ENCODE measurements at regions not wholly inside any gene's neighbourhood (a gene's known extent, or its start where the extent isn't known, plus 50 kb on each side); places are given as distances from the start of the nearest gene placed in this dataset.

GRCh38 chr9:85433046-85433445 lies 308.7 kb downstream of the AGTPBP1 start:
- H3K36me3 Mint-ChIP-seq (ENCODE audit: insufficient read depth, unreplicated experiment), result peaks cover 4% of the 10 kb centered on the region
- TF ChIP-seq CTCF (IDR thresholded peaks at IDR 0.05; ENCODE audit: unreplicated experiment), result no peak
- H3K4me3 Mint-ChIP-seq (ENCODE audit: unreplicated experiment), result no peak overlapping the region
- ChIA-PET POLR2A (no interaction called here), CTCF (interaction anchor here (1.4 kb wide), 1 partner anchor 177 kb away, joined by 10 read pairs; no protein-coding TSS in a partner anchor)
- BruUV-seq (replicated peaks), result no TSS peak
- H3K27me3 Mint-ChIP-seq (ENCODE audit: insufficient read depth, unreplicated experiment), result peaks cover 47% of the 10 kb centered on the region
- intact Hi-C loops (cut with micrococcal nuclease), result no loop called here
- no peaks in the 10 kb centered on the region for H3K4me1 Mint-ChIP-seq (ENCODE audit: insufficient read depth, unreplicated experiment)
- no peak for DNase-seq (ENCODE audit: unreplicated experiment)
- no peaks in the 10 kb centered on the region for H3K9me3 Mint-ChIP-seq (ENCODE audit: unreplicated experiment)
- H3K27ac Mint-ChIP-seq (ENCODE audit: low read depth, unreplicated experiment), result no peak overlapping the region

GRCh38 chr9:85432599-85432998 lies 309.2 kb downstream of the AGTPBP1 start:
- intact Hi-C loops (cut with micrococcal nuclease), result no loop called here
- CTCF ChIA-PET, result interaction anchor here (0.6 to 1.4 kb wide), 2 partner anchors 178 to 189 kb away, joined by 3 to 10 read pairs; no protein-coding TSS in a partner anchor

GRCh38 chr9:85431339-85432102 lies 310.2 kb downstream of the AGTPBP1 start:
- CTCF ChIA-PET, result interaction anchor here (0.6 to 1.4 kb wide), 5 partner anchors 179 to 1035 kb away, joined by 3 to 10 read pairs (median 4); no protein-coding TSS in a partner anchor
- no peaks in the 10 kb centered on the region for H3K4me1 Mint-ChIP-seq (ENCODE audit: insufficient read depth, unreplicated experiment)
- intact Hi-C loops (cut with micrococcal nuclease), result no loop called here
- POLR2A ChIA-PET, result no interaction called here
- H3K27ac Mint-ChIP-seq (ENCODE audit: low read depth, unreplicated experiment), result no peak overlapping the region
- peaks cover 4% of the 10 kb centered on the region for H3K36me3 Mint-ChIP-seq (ENCODE audit: insufficient read depth, unreplicated experiment)
- no TSS peak for BruUV-seq (replicated peaks)
- H3K9me3 Mint-ChIP-seq (ENCODE audit: unreplicated experiment), result no peaks in the 10 kb centered on the region
- no peak overlapping the region for H3K4me3 Mint-ChIP-seq (ENCODE audit: unreplicated experiment)
- H3K27me3 Mint-ChIP-seq (ENCODE audit: insufficient read depth, unreplicated experiment), result peaks cover 42% of the 10 kb centered on the region
- TF ChIP-seq CTCF (IDR thresholded peaks at IDR 0.05; ENCODE audit: unreplicated experiment), result no peak
- peak; percentile 13 for DNase-seq (ENCODE audit: unreplicated experiment)

More at GRCh38 chr9:85432599-85432998, 309.2 kb downstream of the AGTPBP1 start:
- Mint-ChIP-seq H3K36me3 (ENCODE audit: insufficient read depth, unreplicated experiment) (peaks cover 4% of the 10 kb centered on the region), H3K4me3 (ENCODE audit: unreplicated experiment) (no peak overlapping the region), H3K9me3 (ENCODE audit: unreplicated experiment) (no peaks in the 10 kb centered on the region), H3K27me3 (ENCODE audit: insufficient read depth, unreplicated experiment) (peaks cover 47% of the 10 kb centered on the region), H3K27ac (ENCODE audit: low read depth, unreplicated experiment) (no peak overlapping the region), H3K4me1 (ENCODE audit: insufficient read depth, unreplicated experiment) (no peaks in the 10 kb centered on the region)
- POLR2A ChIA-PET, result no interaction called here
- no peak for DNase-seq (ENCODE audit: unreplicated experiment)
- TF ChIP-seq CTCF (IDR thresholded peaks at IDR 0.05; ENCODE audit: unreplicated experiment), result no peak
- no TSS peak for BruUV-seq (replicated peaks)

GRCh38 chr9:85430659-85431338 lies 311.0 kb downstream of the AGTPBP1 start:
- CTCF ChIA-PET, result interaction anchor here (0.6 to 1.1 kb wide), 3 partner anchors 280 to 1035 kb away, joined by 3 read pairs; no protein-coding TSS in a partner anchor

More at GRCh38 chr9:85430659-85431338, 311.0 kb downstream of the AGTPBP1 start:
- H3K4me1 Mint-ChIP-seq (ENCODE audit: insufficient read depth, unreplicated experiment), result no peaks in the 10 kb centered on the region
- peaks cover 4% of the 10 kb centered on the region for H3K36me3 Mint-ChIP-seq (ENCODE audit: insufficient read depth, unreplicated experiment)
- no peaks in the 10 kb centered on the region for H3K9me3 Mint-ChIP-seq (ENCODE audit: unreplicated experiment)
- no peak for TF ChIP-seq CTCF (IDR thresholded peaks at IDR 0.05; ENCODE audit: unreplicated experiment)
- intact Hi-C loops (cut with micrococcal nuclease), result no loop called here
- H3K4me3 Mint-ChIP-seq (ENCODE audit: unreplicated experiment), result no peak overlapping the region
- H3K27ac Mint-ChIP-seq (ENCODE audit: low read depth, unreplicated experiment), result no peak overlapping the region
- BruUV-seq (replicated peaks), result no TSS peak
- no peak for DNase-seq (ENCODE audit: unreplicated experiment)
- POLR2A ChIA-PET, result no interaction called here
- peaks cover 35% of the 10 kb centered on the region for H3K27me3 Mint-ChIP-seq (ENCODE audit: insufficient read depth, unreplicated experiment)

Data from MCF 10A (cell line).